Activated T-cell treated with anti-CD3 and anti-CD28 coated beads, Interleukin-2, amount 50 U/mL, for 24 hours (primary cell): ENCODE measurements at regions not wholly inside any gene's neighbourhood (a gene's known extent, or its start where the extent isn't known, plus 50 kb on each side); places are given as distances from the start of the nearest gene placed in this dataset.

Experiments used
- DNase-seq: peaks from one replicate; pipeline ENCODE4 v3.0.0-alpha.2; 2020
- H3K27ac Mint-ChIP-seq: 2 replicates; pipeline ENCODE4 v1.8.0; 2020; ENCODE audit warnings: mild to moderate bottlenecking, mixed read lengths
- H3K27me3 Mint-ChIP-seq: 2 replicates; pipeline ENCODE4 v1.8.0; 2020; ENCODE audit warnings: mixed read lengths
- H3K36me3 Mint-ChIP-seq: 2 replicates; pipeline ENCODE4 v1.8.0; 2020; ENCODE audit warnings: low read depth, mixed read lengths
- H3K4me1 Mint-ChIP-seq: 2 replicates; pipeline ENCODE4 v1.8.0; 2020; ENCODE audit warnings: low read depth, mixed read lengths
- H3K4me3 Mint-ChIP-seq: 2 replicates; pipeline ENCODE4 v1.8.0; 2020; ENCODE audit warnings: mild to moderate bottlenecking, moderate library complexity, mixed read lengths
- H3K9me3 Mint-ChIP-seq: 2 replicates; pipeline ENCODE4 v1.8.0; 2020; ENCODE audit warnings: mixed read lengths

GRCh38 chr2:16217291-16217690 lies 276.9 kb downstream of the MYCN start:
- Mint-ChIP-seq H3K36me3 (no peaks in the 10 kb centered on the region), H3K27me3 (no peaks in the 10 kb centered on the region), H3K4me1 (no peaks in the 10 kb centered on the region), H3K27ac (no peak overlapping the region), H3K9me3 (no peaks in the 10 kb centered on the region), H3K4me3 (no peak overlapping the region)
- no peak for DNase-seq

- Mint-ChIP-seq H3K27ac (no peak overlapping the region), H3K9me3 (no peaks in the 10 kb centered on the region), H3K27me3 (no peaks in the 10 kb centered on the region), H3K4me1 (no peaks in the 10 kb centered on the region), H3K36me3 (no peaks in the 10 kb centered on the region), H3K4me3 (no peak overlapping the region)
- no peak for DNase-seq
Measured at GRCh38 chr2:16216558-16216945, 276.2 kb downstream of the MYCN start.

- Mint-ChIP-seq H3K36me3 (no peaks in the 10 kb centered on the region), H3K4me1 (no peaks in the 10 kb centered on the region), H3K4me3 (no peak overlapping the region), H3K27me3 (no peaks in the 10 kb centered on the region), H3K9me3 (no peaks in the 10 kb centered on the region), H3K27ac (no peak overlapping the region)
- DNase-seq: no peak
Measured at GRCh38 chr2:16215902-16216557, 275.7 kb downstream of the MYCN start.

- Mint-ChIP-seq H3K9me3 (no peaks in the 10 kb centered on the region), H3K36me3 (no peaks in the 10 kb centered on the region), H3K4me1 (no peaks in the 10 kb centered on the region), H3K27ac (no peak overlapping the region), H3K27me3 (no peaks in the 10 kb centered on the region), H3K4me3 (no peak overlapping the region)
- DNase-seq: no peak
Measured at GRCh38 chr2:16214861-16215260, 274.5 kb downstream of the MYCN start.

- no peak for DNase-seq
- Mint-ChIP-seq H3K36me3 (no peaks in the 10 kb centered on the region), H3K4me3 (no peak overlapping the region), H3K27ac (no peak overlapping the region), H3K4me1 (no peaks in the 10 kb centered on the region), H3K27me3 (no peaks in the 10 kb centered on the region), H3K9me3 (no peaks in the 10 kb centered on the region)
Measured at GRCh38 chr2:16214391-16214790, 274.0 kb downstream of the MYCN start.

- no peak overlapping the region for H3K4me3 Mint-ChIP-seq
- no peaks in the 10 kb centered on the region for H3K9me3 Mint-ChIP-seq
- no peaks in the 10 kb centered on the region for H3K27me3 Mint-ChIP-seq
- H3K27ac Mint-ChIP-seq: no peak overlapping the region
- no peaks in the 10 kb centered on the region for H3K4me1 Mint-ChIP-seq
- H3K36me3 Mint-ChIP-seq: no peaks in the 10 kb centered on the region
- no peak for DNase-seq
Measured at GRCh38 chr2:16212321-16212720, 272.0 kb downstream of the MYCN start.

GRCh38 chr2:16211341-16211740 lies 271.0 kb downstream of the MYCN start:
- Mint-ChIP-seq H3K4me1 (no peaks in the 10 kb centered on the region), H3K27ac (no peak overlapping the region), H3K27me3 (no peaks in the 10 kb centered on the region)

GRCh38 chr2:16210841-16211240 lies 270.5 kb downstream of the MYCN start:
- Mint-ChIP-seq H3K4me3 (no peak overlapping the region), H3K36me3 (no peaks in the 10 kb centered on the region), H3K9me3 (no peaks in the 10 kb centered on the region), H3K4me1 (no peaks in the 10 kb centered on the region), H3K27me3 (no peaks in the 10 kb centered on the region), H3K27ac (no peak overlapping the region)
- DNase-seq: no peak

More at GRCh38 chr2:16211341-16211740, 271.0 kb downstream of the MYCN start:
- no peaks in the 10 kb centered on the region for H3K36me3 Mint-ChIP-seq
- H3K4me3 Mint-ChIP-seq: no peak overlapping the region
- H3K9me3 Mint-ChIP-seq: no peaks in the 10 kb centered on the region
- no peak for DNase-seq

- Mint-ChIP-seq H3K9me3 (no peaks in the 10 kb centered on the region), H3K4me3 (no peak overlapping the region), H3K36me3 (no peaks in the 10 kb centered on the region), H3K4me1 (no peaks in the 10 kb centered on the region), H3K27me3 (no peaks in the 10 kb centered on the region), H3K27ac (no peak overlapping the region)
- DNase-seq: no peak
Measured at GRCh38 chr2:16209799-16210198, 269.4 kb downstream of the MYCN start.

- Mint-ChIP-seq H3K27me3 (no peaks in the 10 kb centered on the region), H3K9me3 (no peaks in the 10 kb centered on the region), H3K36me3 (no peaks in the 10 kb centered on the region), H3K27ac (no peak overlapping the region), H3K4me1 (no peaks in the 10 kb centered on the region), H3K4me3 (no peak overlapping the region)
- no peak for DNase-seq
Measured at GRCh38 chr2:16208921-16209320, 268.6 kb downstream of the MYCN start.

GRCh38 chr2:16208241-16208797 lies 268.0 kb downstream of the MYCN start:
- H3K4me3 Mint-ChIP-seq: no peak overlapping the region
- H3K4me1 Mint-ChIP-seq: no peaks in the 10 kb centered on the region
- H3K27ac Mint-ChIP-seq: no peak overlapping the region
- H3K9me3 Mint-ChIP-seq: no peaks in the 10 kb centered on the region
- DNase-seq: no peak
- no peaks in the 10 kb centered on the region for H3K36me3 Mint-ChIP-seq
- H3K27me3 Mint-ChIP-seq: no peaks in the 10 kb centered on the region

GRCh38 chr2:16207611-16208010 lies 267.3 kb downstream of the MYCN start:
- Mint-ChIP-seq H3K36me3 (no peaks in the 10 kb centered on the region), H3K27ac (no peak overlapping the region), H3K4me3 (no peak overlapping the region)

GRCh38 chr2:16207151-16207550 lies 266.8 kb downstream of the MYCN start:
- no peaks in the 10 kb centered on the region for H3K9me3 Mint-ChIP-seq
- DNase-seq: no peak
- no peak overlapping the region for H3K4me3 Mint-ChIP-seq
- H3K27ac Mint-ChIP-seq: no peak overlapping the region
- H3K36me3 Mint-ChIP-seq: no peaks in the 10 kb centered on the region
- no peaks in the 10 kb centered on the region for H3K27me3 Mint-ChIP-seq
- no peaks in the 10 kb centered on the region for H3K4me1 Mint-ChIP-seq

More at GRCh38 chr2:16207611-16208010, 267.3 kb downstream of the MYCN start:
- DNase-seq: no peak
- Mint-ChIP-seq H3K27me3 (no peaks in the 10 kb centered on the region), H3K4me1 (no peaks in the 10 kb centered on the region), H3K9me3 (no peaks in the 10 kb centered on the region)

GRCh38 chr2:16206191-16206944 lies 266.0 kb downstream of the MYCN start:
- Mint-ChIP-seq H3K27me3 (no peaks in the 10 kb centered on the region), H3K4me1 (no peaks in the 10 kb centered on the region), H3K27ac (no peak overlapping the region), H3K9me3 (no peaks in the 10 kb centered on the region), H3K4me3 (no peak overlapping the region), H3K36me3 (no peaks in the 10 kb centered on the region)
- DNase-seq: no peak

- Mint-ChIP-seq H3K9me3 (no peaks in the 10 kb centered on the region), H3K4me1 (no peaks in the 10 kb centered on the region), H3K36me3 (no peaks in the 10 kb centered on the region), H3K4me3 (no peak overlapping the region), H3K27me3 (no peaks in the 10 kb centered on the region), H3K27ac (no peak overlapping the region)
- DNase-seq: no peak
Measured at GRCh38 chr2:16205631-16206030, 265.3 kb downstream of the MYCN start.
